C1 segment of cervical spinal cord (tissue), 14 donors: ENCODE measurements at regions not wholly inside any gene's neighbourhood (a gene's known extent, or its start where the extent isn't known, plus 50 kb on each side); places are given as distances from the start of the nearest gene placed in this dataset.
"Not testable (repeated sequence)": the region's sequence is repeated elsewhere in the genome, so short reads cannot be mapped to it uniquely, and the experiment has no call there.

ENCODE experiments used
- DNase-seq, 14 donors: peaks; one replicate each; lab custom pipeline; 2025; lab: John Stamatoyannopoulos, UW

- no peak for DNase-seq
Measured at GRCh38 chr15:95170561-95171380, 939.4 kb downstream of the MCTP2 start.

DNA sequence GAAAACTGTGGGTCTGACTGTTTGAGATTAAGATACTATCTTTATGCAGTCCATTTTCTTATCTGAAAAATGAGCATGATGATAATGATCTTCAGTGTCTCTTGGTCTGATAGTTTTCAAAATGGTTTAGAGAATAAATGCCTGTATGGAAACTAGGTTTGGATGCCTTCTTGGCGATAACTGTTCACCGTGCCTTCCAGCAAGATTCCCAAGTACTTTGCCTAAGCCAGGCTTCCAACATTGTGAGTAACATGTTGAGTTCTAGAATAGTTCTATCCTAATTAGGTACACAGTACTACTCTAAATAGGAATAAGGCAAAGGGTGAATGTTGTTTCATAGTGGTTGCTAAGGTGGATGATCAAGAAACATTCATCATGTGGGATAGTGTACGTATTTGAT, 940.2 kb downstream of the MCTP2 start:
- DNase-seq: no peak

GRCh38 chr15:95174301-95175259, 943.2 kb downstream of the MCTP2 start:
- no peak for DNase-seq

DNA sequence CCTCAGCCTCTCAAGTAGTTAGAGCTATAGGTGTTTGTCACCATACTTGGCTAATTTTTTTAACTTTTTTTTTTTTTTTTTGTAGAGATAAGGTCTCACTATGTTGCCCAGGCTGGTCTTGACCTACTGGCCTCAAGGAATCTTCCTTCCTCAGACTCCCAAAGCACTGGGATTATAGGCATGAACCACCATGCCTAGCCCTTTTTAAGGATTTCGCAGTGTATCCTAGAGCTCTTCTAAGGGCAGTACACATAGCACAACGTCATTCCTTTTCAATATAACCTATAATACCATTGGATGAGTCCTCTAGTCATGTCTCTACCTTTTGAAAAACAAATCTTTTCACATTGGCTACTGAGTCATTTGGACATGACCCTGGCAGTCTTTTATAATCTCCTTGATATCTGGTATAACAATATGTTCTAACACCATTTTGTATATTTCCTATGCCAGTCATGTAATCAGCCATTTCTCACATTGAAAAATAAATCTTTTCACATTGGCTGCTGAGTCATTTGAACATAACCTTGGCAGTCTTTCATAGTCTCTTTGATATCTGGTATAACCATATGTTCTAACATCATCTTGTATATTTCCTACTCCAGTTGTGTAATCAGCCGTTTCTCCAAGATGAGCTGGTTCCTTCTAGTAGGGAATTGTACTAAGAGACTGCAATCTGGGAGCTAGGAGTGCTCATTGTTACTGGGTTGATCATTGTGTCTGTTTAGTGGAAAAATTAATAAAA, 944.7 kb downstream of the MCTP2 start:
- no peak for DNase-seq

DNA sequence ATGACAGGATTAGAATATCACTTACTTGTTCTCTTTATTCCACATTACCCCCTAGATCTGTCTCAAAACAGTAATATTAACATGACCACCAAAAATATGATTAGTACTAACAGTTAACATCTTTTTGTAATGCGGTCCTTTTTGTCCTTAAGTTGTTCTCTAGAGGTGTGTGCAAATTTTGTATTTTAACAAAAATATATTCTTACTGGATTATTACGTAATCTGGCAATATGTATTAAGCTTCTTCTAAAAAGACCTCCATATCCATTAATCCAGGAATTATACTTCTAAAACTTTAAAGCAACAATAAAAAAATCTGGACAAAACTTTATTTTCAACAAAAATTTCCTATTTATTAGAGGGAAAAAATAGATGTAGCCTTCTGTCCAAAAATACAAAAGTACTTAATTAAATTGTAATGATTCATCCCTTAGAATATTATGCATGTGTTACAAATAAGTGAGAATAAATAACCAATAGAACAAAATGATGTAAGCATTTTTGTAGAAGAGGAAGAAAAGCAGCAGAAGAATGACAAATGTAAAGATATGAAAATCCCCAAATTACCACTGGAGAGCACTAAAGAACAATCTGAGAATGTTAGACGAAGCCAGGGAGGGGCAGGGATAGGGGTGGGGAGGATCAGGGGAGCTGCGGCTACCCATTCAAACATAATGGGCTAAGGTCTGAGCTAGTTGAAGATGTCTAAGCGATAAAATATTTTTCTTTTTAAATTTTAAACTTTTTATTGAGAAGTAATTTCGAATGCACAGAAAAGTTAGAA, 945.6 kb downstream of the MCTP2 start:
- no peak for DNase-seq

- no peak for DNase-seq
Measured at GRCh38 chr15:95180530-95180929, 949.2 kb downstream of the MCTP2 start.

- no peak for DNase-seq
Measured at GRCh38 chr15:95182091-95182490, 950.7 kb downstream of the MCTP2 start.

- no peak for DNase-seq
Measured at GRCh38 chr15:95192923-95193322, 961.6 kb downstream of the MCTP2 start.

DNA sequence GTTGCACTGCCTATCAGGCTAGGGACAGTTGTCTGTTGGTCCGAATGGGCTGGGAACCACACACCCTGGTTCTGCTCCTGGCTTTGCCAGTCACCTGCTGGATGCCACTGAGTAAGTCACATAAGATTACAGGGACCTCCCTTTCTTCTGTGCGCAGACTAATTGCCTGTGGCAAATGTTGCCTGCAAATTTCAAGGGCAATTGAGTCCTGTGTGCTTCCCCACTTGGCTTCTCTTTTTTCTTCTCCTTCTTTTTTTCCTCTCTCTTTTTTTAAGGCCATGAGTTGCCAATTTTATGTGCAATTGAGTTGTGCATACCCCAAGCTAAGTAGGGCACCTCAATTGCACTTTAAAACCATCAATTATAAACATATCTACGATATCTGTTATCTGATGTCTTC, 963.4 kb downstream of the MCTP2 start:
- no peak for DNase-seq

- DNase-seq: no peak
Measured at GRCh38 chr15:95196176-95196915, 965.0 kb downstream of the MCTP2 start.

DNA sequence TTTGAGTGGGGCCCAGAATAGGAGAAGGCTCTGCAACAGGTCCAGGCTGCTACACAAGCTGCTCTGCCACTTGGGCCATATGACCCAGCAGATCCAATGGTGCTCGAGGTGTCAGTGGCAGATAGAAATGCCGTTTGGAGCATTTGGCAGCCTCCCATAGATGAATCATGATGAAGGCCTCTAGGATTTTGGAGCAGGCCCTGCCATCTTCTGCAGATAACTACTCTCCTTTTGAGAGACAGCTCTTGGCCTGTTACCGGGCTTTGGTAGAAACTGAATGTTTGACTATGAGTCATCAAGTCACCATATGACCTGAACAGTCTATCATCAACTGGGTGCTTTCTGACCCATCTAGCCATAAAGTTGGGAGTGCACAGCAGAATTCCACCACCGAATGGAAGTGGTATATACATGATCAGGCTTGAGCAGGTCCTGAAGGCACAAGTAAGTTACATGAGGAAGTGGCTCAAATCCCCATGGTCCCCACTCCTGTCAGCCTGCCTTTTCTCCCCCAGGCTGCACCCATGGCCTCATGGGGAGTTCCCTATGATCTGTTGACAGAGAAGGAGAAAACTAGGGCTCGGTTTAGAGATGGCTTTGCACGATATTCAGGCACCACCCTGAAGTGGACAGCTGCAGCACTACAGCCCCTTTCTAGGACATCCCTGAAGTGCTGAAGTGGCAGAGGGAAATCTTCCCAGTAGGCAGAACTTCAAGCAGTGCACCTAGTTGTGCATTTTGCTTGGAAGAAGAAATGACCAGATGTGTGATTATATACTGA, 971.4 kb downstream of the MCTP2 start:
- no peak for DNase-seq

DNA sequence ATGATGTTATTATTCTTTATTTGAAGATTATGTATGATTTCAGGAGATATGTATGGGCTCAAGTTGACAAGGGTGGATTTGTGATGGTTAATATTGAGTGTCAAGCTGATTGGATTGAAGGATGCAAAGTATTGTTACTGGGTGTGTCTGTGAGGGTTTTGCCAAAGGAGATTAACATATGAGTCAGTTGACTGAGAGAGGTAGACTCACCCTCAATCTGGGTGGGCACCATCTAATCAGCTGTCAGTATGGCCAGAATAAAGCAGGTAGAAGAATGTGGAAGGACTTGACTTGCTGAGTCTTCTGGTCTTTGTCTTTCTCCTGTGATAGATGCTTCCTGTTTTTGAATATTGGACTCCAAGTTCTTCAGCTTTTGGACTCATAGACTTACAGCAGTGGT, 973.7 kb downstream of the MCTP2 start:
- DNase-seq: no peak

DNA sequence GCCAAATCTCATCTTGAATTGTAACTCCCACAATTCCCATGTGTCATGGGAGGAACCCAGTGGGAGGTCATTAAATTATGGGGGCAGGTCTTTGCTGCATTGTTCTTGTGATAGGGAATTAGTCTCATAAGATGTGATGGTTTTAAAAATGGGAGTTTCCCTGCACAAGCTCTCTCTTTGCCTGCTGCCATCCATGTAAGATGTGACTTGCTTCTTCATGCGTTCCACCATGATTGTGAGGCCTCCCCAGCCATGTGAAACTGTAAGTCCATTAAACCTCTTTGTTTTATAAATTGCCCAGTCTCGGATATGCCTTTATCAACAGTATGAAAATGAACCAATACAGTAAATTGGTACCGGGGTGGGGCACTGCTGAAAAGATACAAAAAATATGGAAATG, 974.5 kb downstream of the MCTP2 start:
- DNase-seq: not testable (repeated sequence)

GRCh38 chr15:95208071-95208470, 976.7 kb downstream of the MCTP2 start:
- no peak for DNase-seq

GRCh38 chr15:95208988-95209387, 977.6 kb downstream of the MCTP2 start:
- no peak for DNase-seq

GRCh38 chr15:95210436-95210981, 979.1 kb downstream of the MCTP2 start:
- DNase-seq: no peak

GRCh38 chr15:95215017-95215416, 983.7 kb downstream of the MCTP2 start:
- no peak for DNase-seq

DNA sequence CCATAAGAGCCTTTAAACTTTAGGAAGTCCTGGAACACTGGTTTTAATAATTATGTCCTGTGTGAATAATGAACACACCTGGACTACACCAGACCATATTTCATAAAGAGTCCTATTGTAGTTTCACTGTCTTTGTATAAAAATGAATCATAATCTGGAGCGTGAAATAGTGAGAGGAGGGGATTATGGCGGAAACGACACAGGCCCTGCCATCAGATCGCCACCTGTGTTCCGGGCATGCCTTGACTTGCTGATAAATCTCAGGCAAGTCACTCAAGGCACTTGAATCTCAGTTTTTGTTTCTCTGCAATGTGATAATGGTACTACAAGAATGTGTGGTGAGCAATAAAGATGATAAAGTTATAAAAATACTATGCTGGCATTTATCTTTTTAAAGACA, 995.5 kb downstream of the MCTP2 start:
- no peak for DNase-seq

- no peak for DNase-seq
Measured at GRCh38 chr15:95227235-95227634, 995.9 kb downstream of the MCTP2 start.
